OCI-LY7 (cell line): ENCODE measurements at regions not wholly inside any gene's neighbourhood (a gene's known extent, or its start where the extent isn't known, plus 50 kb on each side); places are given as distances from the start of the nearest gene placed in this dataset.
"Not testable (repeated sequence)": the region's sequence is repeated elsewhere in the genome, so short reads cannot be mapped to it uniquely, and the experiment has no call there.

Experiments used
- BruUV-seq: library from RNA; stranded (reverse); fragments of 400-500 nt; replicated peaks from 2 replicates; lab custom pipeline; 2021; lab: Mats Ljungman, UMichigan
- CTCF ChIA-PET: fragments of 300-600 bp; sonication (Branson Sonifier 250); formaldehyde crosslinking; loops from one replicate; lab custom pipeline; 2022; ENCODE audit warnings: antibody characterized with exemption; ENCODE audit not compliant: unreplicated experiment; lab: Charles Lee
- POLR2A ChIA-PET: fragments of 300-600 bp; sonication (Branson Sonifier 250); formaldehyde crosslinking; loops from one replicate; lab custom pipeline; 2022; ENCODE audit warnings: antibody characterized with exemption; lab: Charles Lee
- DNase-seq: peaks from one replicate; pipeline ENCODE4 v3.0.0-alpha.2; 2015; ENCODE audit warnings: low spot score
- H2AFZ ChIP-seq: fragments of 200-600 bp; sonication (generic), shearing (Covaris generic); 2 replicates; pipeline ENCODE4 v1.6.1; 2014; ENCODE audit warnings: mild to moderate bottlenecking, antibody characterized with exemption, low read length, moderate library complexity
- H3K27ac ChIP-seq: fragments of 200-600 bp; sonication (generic); 2 replicates; pipeline ENCODE4 v1.5.1; 2014; ENCODE audit warnings: mixed run types, low read depth, mild to moderate bottlenecking, moderate library complexity, low read length, inconsistent platforms; ENCODE audit not compliant: poor library complexity, severe bottlenecking
- H3K36me3 ChIP-seq: fragments of 200-600 bp; sonication (generic); 2 replicates; pipeline ENCODE4 v1.6.1; 2014; ENCODE audit warnings: mild to moderate bottlenecking, antibody characterized with exemption, low read length, moderate library complexity, mixed read lengths; ENCODE audit not compliant: insufficient read depth
- H3K4me1 ChIP-seq: fragments of 200-600 bp; sonication (generic); 2 replicates; pipeline ENCODE4 v1.5.1; 2014; ENCODE audit warnings: mild to moderate bottlenecking, low read length; ENCODE audit not compliant: insufficient read depth, poor library complexity, severe bottlenecking
- H3K4me2 ChIP-seq: fragments of 200-600 bp; sonication (generic); 2 replicates; pipeline ENCODE4 v1.6.1; 2014; ENCODE audit warnings: mild to moderate bottlenecking, low read length
- H3K4me3 ChIP-seq: fragments of 200-600 bp; sonication (generic); 2 replicates; pipeline ENCODE4 v1.5.1; 2014; ENCODE audit warnings: mild to moderate bottlenecking, low read depth, low read length; ENCODE audit not compliant: poor library complexity, severe bottlenecking
- H3K79me2 ChIP-seq: fragments of 200-600 bp; sonication (generic); 2 replicates; pipeline ENCODE4 v1.6.1; 2016; ENCODE audit warnings: low read depth, mild to moderate bottlenecking, low read length, moderate library complexity, mixed read lengths; ENCODE audit not compliant: insufficient read depth
- H3K9me2 ChIP-seq: fragments of 200-600 bp; sonication (generic); 2 replicates; pipeline ENCODE4 v1.6.1; 2016; ENCODE audit warnings: mild to moderate bottlenecking, low read length, mixed read lengths; ENCODE audit not compliant: insufficient read depth
- H3K9me3 ChIP-seq: fragments of 200-600 bp; sonication (generic); 2 replicates; pipeline ENCODE4 v1.6.1; 2014; ENCODE audit warnings: mild to moderate bottlenecking, mixed run types, low read length, mixed read lengths
- H4K20me1 ChIP-seq: fragments of 200-600 bp; sonication (generic); 2 replicates; pipeline ENCODE4 v1.6.1; 2014; ENCODE audit warnings: mild to moderate bottlenecking, antibody characterized with exemption, low read length, moderate library complexity, mixed read lengths; ENCODE audit not compliant: insufficient read depth
- CTCF ChIP-seq: fragments of 200-600 bp; sonication (generic); conservative IDR thresholded peaks from 2 replicates; pipeline ENCODE4 v1.5.1; 2014; ENCODE audit warnings: mild to moderate bottlenecking, antibody characterized with exemption, low read length, moderate library complexity, mixed read lengths
- EZH2phosphoT487 ChIP-seq: fragments of 200-600 bp; sonication (generic); IDR thresholded peaks from 2 replicates; pipeline ENCODE4 v1.6.1; 2018; ENCODE audit warnings: low read depth, borderline replicate concordance, mild to moderate bottlenecking, mixed run types, antibody characterized with exemption, low read length, moderate library complexity, mixed read lengths
- intact Hi-C: fragments of 100-400 bp; cut with micrococcal nuclease; formaldehyde crosslinking; loops from one replicate; pipeline ENCODE4 v1.10.0; 2022; ENCODE audit not compliant: unreplicated experiment

GRCh38 chr12:105606613-105607012 is 276.1 kb downstream of the C12orf75 start:
- CTCF ChIA-PET, H3K4me3 ChIP-seq, H3K9me3 ChIP-seq, H3K27ac ChIP-seq, H2AFZ ChIP-seq, H3K4me1 ChIP-seq, H3K9me2 ChIP-seq, H4K20me1 ChIP-seq, H3K4me2 ChIP-seq, H3K79me2 ChIP-seq, POLR2A ChIA-PET, intact Hi-C loops, H3K36me3 ChIP-seq, BruUV-seq, DNase-seq: not testable (repeated sequence)

GRCh38 chr12:105609001-105609400 is 278.5 kb downstream of the C12orf75 start:
- H4K20me1 ChIP-seq, H3K4me1 ChIP-seq, BruUV-seq, H3K9me3 ChIP-seq, H3K36me3 ChIP-seq, DNase-seq, H3K9me2 ChIP-seq, CTCF ChIA-PET, H3K4me2 ChIP-seq, H3K27ac ChIP-seq, intact Hi-C loops, H3K79me2 ChIP-seq, H2AFZ ChIP-seq, H3K4me3 ChIP-seq: not testable (repeated sequence)
- POLR2A ChIA-PET = interaction anchor here (0.7 kb wide), 1 partner anchor 461 kb away, joined by 3 read pairs; no protein-coding TSS in a partner anchor

- intact Hi-C loops = no loop called here
- no peak overlapping the region for H2AFZ ChIP-seq
- no peaks in the 10 kb centered on the region for H3K4me1 ChIP-seq
- no peak overlapping the region for H3K4me2 ChIP-seq
- no peak overlapping the region for H3K4me3 ChIP-seq
- H4K20me1 ChIP-seq = no peaks in the 10 kb centered on the region
- DNase-seq = no peak
- H3K79me2 ChIP-seq = no peaks in the 10 kb centered on the region
- no peaks in the 10 kb centered on the region for H3K9me2 ChIP-seq
- no peak for TF ChIP-seq CTCF
- TF ChIP-seq EZH2phosphoT487 = no peak
- ChIA-PET CTCF (no interaction called here), POLR2A (no interaction called here)
- no peak overlapping the region for H3K27ac ChIP-seq
- H3K9me3 ChIP-seq = no peaks in the 10 kb centered on the region
- BruUV-seq = no TSS peak
- no peaks in the 10 kb centered on the region for H3K36me3 ChIP-seq
These were observed 280.0 kb downstream of the C12orf75 start for GRCh38 chr12:105610459-105610858.

GRCh38 chr12:105611340-105611739 is 280.8 kb downstream of the C12orf75 start:
- no peaks in the 10 kb centered on the region for H4K20me1 ChIP-seq
- H3K4me1 ChIP-seq = no peaks in the 10 kb centered on the region
- no peaks in the 10 kb centered on the region for H3K9me3 ChIP-seq
- DNase-seq = no peak
- POLR2A ChIA-PET = interaction anchor here (0.7 kb wide), 1 partner anchor 132 kb away, joined by 5 read pairs; no protein-coding TSS in a partner anchor
- H3K79me2 ChIP-seq = no peaks in the 10 kb centered on the region
- no peak overlapping the region for H3K4me2 ChIP-seq
- H3K4me3 ChIP-seq = no peak overlapping the region
- H3K36me3 ChIP-seq = no peaks in the 10 kb centered on the region
- TF ChIP-seq EZH2phosphoT487 = no peak
- no peak for TF ChIP-seq CTCF
- H3K9me2 ChIP-seq = no peaks in the 10 kb centered on the region
- intact Hi-C loops = no loop called here
- H3K27ac ChIP-seq = no peak overlapping the region
- CTCF ChIA-PET = no interaction called here
- BruUV-seq = no TSS peak
- no peak overlapping the region for H2AFZ ChIP-seq
